Right forelimb (tissue), 1 donor: ENCODE measurements at regions not wholly inside any gene's neighbourhood (a gene's known extent, or its start where the extent isn't known, plus 50 kb on each side); places are given as distances from the start of the nearest gene placed in this dataset.
"Not testable (repeated sequence)": the region's sequence is repeated elsewhere in the genome, so short reads cannot be mapped to it uniquely, and the experiment has no call there.

Experiments
- DNase-seq: peaks from one replicate; pipeline ENCODE4 v3.0.0-alpha.2; 2018

GRCh38 chr4:187077744-187078401, 354.2 kb upstream of the FAT1 start:
- no peak for DNase-seq

- DNase-seq, result no peak
Measured at GRCh38 chr4:187084701-187085100, 361.0 kb upstream of the FAT1 start.

DNA sequence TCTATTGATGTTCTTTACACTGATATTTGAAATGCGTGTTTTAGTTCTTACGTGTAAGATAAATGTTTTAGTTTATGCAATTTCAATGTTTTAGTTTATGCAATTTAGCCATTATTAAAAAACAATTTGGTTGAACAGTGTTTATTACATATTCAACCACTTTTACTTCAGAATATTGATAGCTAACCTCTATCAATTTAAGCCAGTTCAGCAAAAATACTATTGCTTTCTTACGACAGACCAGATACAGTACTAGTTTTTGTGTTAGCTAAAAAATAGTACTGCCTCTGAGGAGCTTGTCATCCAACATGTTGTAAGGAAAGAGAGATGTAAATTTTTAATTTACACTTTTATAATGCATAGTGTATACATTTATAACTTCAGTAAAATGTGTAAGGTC, 361.7 kb upstream of the FAT1 start:
- DNase-seq, result no peak

DNA sequence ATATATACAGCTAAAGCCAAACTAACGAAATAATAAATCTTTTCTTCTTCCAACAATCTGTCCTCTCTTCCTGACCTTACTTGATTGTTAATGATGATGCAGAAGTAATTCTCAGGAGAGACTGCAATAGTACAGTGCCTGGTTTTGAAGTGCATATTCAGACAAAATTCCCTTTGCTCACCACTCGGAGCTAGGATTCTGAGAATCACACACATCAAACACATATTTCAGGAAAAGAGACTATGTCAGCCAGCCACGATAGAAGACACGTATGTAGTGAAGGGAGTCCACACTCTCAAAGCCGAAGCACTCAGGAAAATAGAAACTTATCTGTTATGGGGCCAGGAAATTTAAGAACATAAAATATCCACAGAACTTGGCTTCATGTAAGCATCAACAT, 362.5 kb upstream of the FAT1 start:
- DNase-seq, result no peak

DNA sequence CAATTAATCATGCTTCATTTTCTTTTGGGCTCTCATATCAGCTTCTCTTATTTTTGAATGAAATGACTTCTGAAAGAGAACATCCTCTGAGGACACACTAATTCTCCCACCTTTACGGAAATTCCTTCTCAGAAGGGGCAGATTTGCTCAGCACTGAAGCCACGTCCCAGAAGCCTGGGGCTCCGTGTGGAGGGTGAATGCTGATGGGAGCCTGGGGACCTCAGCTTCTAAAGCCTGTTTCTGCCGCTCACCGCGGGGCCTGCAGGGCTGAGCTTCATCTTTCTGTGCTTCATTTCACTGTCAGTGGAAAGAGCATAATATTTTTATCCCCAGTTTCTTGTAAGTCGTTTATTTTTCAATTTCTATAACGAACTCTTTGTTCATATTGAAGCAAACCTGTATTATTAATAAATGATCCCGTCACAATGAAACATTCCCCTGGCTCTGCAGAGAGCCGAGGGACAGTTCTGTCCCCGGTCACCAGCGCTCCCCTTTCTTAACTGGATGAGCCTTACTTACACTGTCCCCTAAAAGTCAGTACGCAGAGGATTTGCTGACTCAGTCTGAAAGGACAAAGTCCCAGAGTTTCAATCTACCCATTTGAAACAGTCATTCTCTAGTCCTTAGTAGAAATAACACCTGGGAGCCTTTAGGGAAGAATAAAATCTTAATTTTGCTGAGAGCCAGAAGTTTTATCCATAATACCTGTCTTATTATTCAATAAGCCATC, 364.6 kb upstream of the FAT1 start:
- no peak for DNase-seq

- DNase-seq, result no peak
Measured at GRCh38 chr4:187090401-187090800, 366.7 kb upstream of the FAT1 start.

DNA sequence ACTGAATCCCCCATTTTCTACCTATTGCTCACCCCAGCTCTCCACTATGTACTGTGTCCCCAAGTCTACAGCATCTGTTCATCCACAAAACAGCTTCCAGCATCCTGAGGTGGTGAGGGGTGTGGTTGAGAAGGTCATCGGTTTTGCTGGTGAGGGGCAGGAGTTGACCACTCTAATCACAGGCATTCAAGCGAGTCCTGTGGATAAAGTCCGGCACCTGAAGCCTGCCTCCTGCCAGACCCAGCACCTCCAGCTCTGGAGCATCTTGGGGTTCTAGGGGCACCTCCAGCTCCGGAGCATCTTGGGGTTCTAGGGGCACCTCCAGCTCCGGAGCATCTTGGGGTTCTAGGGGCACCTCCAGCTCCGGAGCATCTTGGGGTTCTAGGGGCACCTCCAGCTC, 367.2 kb upstream of the FAT1 start:
- not testable (repeated sequence) for DNase-seq

DNA sequence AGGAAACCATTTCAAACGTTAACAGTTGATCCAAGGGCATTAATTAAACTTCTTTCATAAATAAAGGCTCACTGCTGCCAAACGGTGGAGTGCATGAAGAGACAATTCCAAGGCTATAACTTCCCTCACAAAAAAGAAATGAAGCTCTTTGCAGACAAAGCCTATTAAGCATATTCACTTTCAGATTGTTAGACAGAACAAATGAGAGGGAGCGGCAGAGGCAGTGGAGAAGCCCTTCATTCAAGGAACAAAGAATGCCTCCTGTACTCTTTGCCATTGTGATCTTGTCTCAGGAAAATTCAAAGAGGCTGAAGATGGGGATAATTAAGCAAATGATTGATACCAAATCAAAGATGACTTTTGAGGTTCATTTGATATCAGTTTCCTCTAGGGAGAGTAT, 370.5 kb upstream of the FAT1 start:
- DNase-seq, result no peak

- DNase-seq, result no peak
Measured at GRCh38 chr4:187098429-187098828, 374.8 kb upstream of the FAT1 start.

- no peak for DNase-seq
Measured at GRCh38 chr4:187103351-187103750, 379.7 kb upstream of the FAT1 start.

DNA sequence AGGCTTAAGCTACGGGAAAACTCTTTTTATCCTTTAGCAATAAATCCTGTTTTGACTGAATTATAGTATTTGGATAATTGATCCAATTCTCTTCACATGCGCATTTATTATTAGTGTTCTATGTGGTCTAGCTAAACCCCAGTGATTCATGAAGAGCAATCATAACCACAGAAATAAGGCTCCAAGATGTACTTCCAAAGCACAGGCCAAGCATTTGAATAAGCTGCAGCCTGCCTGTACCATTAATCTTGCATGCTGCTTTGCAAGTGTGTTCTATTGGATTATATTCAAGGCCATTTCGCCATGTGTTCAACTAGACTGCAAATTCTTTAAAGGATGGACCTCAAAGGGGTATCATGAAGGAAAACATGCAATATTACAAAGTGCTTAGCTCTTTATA, 385.2 kb upstream of the FAT1 start:
- no peak for DNase-seq

DNA sequence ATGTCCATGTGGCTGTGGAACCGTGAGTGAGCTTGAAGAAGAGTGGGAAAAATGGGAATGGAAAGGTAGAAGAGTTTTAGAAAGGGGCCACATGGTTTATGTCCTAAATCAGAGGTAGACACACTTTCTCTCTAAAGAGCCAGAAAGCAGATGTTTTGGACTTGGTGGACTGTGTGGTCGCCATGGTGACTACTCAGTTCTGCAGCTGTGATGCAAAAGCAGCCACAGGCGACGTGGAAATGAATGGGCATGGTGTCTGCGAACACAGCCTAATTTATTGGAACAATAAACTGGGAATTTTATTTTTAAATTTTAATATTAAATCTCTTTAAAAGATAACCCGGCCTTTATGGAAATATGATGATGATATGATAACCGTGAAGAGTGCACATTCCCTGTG, 386.0 kb upstream of the FAT1 start:
- no peak for DNase-seq

DNA sequence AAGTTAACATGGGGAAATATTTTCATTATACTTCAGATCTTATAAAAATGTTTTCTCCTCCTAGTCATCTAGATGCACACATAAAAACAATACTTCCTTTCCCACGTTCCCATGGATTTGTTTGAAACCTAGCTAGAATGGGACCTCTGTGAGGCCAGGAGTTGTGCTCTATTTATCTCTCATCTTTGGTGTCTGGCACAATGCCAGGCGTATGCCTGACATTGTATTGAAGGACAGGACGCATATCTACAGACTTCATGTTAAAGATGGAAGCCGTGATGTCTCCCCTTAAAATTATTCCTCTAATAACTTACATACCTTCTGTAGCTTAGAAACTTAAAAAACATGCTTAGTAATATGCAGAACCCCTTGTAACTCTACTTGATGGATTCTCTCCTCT, 394.5 kb upstream of the FAT1 start:
- no peak for DNase-seq

DNA sequence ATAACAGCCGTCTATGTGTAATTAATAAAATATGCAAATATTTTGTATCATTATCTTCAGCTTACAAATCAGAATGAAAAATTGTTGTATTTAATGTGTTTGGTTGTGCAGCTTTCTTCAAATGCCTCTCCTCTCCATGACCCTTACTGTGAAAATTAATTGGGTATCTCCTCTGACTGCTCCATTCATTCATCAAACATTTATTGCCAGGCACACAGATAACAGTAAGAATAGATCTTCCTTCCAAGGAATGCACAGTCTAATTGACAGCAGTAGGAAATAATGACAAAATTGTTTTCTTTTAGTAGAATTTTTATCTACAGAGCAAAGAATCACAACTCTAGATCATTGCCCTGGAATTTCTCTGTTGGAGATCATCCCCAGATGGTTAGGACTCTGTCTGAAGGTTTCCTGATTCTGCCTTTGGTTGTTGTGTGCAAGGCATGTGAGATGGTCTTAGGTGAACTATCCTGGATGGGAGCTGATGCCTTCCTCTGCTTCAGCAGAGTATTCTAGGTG, 395.0 kb upstream of the FAT1 start:
- no peak for DNase-seq

DNA sequence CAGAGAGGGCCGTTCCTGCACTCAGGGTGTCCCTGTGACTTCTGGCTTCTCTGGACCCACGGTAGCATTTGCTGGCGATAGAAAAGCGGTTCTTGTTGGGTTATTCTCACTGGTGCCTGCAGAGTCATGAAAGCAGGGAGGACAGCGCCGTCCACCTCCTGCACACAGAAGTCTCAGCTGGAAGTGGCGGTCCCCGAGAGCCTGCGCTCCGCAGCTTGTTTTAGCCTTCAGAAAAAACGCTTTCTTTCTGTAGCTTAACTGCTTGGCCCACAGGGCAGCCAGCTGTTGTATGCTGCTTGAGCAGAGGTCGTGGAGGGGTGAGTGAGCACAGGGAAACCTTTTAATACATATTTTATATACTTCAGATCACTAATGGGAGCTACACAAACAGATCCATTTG, 400.7 kb upstream of the FAT1 start:
- DNase-seq, result peak; percentile 70

DNA sequence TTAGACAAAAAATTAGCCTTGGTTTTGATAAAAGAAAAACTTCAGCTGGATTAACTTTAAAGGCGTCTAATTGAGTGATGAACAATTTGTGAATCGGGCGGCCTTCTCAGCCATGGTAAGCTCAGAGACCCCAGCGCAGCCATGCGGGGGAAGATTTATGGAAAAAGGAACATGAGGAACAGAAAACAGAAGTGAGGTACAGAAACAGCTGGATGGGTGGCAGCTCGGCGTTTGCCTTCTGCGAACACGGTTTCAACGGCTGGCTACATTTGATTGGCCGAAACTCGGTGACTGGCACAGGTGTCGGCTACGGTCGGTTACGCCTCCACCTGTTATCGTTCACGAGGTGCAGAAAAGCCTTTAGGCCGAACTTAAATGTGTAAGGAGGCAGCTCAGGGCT, 401.4 kb upstream of the FAT1 start:
- DNase-seq, result no peak

DNA sequence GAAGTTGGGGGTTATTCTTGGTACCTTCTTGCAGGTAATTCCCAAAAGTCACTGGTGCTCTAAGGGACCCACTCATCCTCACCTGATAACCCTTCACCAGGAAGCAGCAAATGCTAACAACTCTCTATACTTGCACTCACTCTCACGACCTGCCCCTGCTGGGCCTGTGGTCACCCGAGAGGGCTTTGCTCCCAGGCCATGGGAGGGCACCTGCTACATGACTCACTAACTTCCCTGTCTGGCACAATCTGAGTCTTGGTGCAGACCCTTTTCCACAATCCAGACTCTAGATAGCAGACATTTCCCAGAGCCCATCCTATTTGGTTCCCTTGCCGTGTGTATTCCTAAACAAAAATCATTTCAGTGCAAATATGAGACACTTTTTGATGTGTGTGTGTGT, 403.8 kb upstream of the FAT1 start:
- no peak for DNase-seq

- no peak for DNase-seq
Measured at GRCh38 chr4:187128222-187128621, 404.6 kb upstream of the FAT1 start.

GRCh38 chr4:187128976-187129375, 405.3 kb upstream of the FAT1 start:
- DNase-seq, result no peak

- DNase-seq, result not testable (repeated sequence)
Measured at GRCh38 chr4:187131826-187132225, 408.2 kb upstream of the FAT1 start.

DNA sequence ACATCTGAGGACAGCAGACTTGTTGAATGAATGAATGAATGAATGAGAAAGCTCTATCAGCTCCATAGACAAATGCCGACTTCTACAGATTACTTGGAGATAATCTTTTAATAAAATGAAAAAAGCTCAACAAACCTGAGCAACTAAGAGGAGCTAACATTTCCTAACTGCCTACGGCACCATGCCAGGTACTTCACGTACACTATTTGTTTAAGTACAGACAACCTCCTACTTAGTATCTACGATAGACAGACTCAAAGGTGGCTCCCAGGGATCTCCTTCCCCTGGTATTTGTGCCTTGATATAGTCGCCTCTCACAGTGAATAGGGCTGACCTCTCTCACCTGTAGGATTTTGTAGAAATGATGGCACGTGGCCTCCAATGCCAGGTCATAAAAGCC, 412.2 kb upstream of the FAT1 start:
- no peak for DNase-seq

GRCh38 chr4:187139141-187139540, 415.5 kb upstream of the FAT1 start:
- DNase-seq, result no peak

GRCh38 chr4:187141101-187141500, 417.4 kb upstream of the FAT1 start:
- DNase-seq, result no peak

- DNase-seq, result no peak
Measured at GRCh38 chr4:187149229-187149945, 425.7 kb upstream of the FAT1 start.
